SK-N-MC (cell line): ENCODE measurements at regions not wholly inside any gene's neighbourhood (a gene's known extent, or its start where the extent isn't known, plus 50 kb on each side); places are given as distances from the start of the nearest gene placed in this dataset.

Experiments
- EZH2 ChIP-seq: fragments of 200-600 bp; sonication (generic); IDR thresholded peaks from one replicate; pipeline ENCODE4 v1.6.1; 2017; ENCODE audit warnings: antibody characterized with exemption
- FOXP2 ChIP-seq: optimal IDR thresholded peaks from 2 replicates; pipeline ENCODE3; 2011; ENCODE audit warnings: mild to moderate bottlenecking, moderate library complexity; ENCODE audit not compliant: insufficient read depth; ENCODE audit errors: extremely low read length, control extremely low read depth
- POLR2AphosphoS5 ChIP-seq: IDR thresholded peaks from 2 replicates; pipeline ENCODE4 v1.6.1; 2012; ENCODE audit warnings: mild to moderate bottlenecking, low read depth, low read length, borderline replicate concordance

- no peak for TF ChIP-seq POLR2AphosphoS5
- TF ChIP-seq EZH2, result no peak
- TF ChIP-seq FOXP2, result no peak
Observed at GRCh38 chr7:41567031-41567730, 135.7 kb downstream of the INHBA start.
